ENCODE measurements at regions not wholly inside any gene's neighbourhood (a gene's known extent, or its start where the extent isn't known, plus 50 kb on each side); places are given as distances from the start of the nearest gene placed in this dataset.
A peak's percentile ranks its signal among the peaks of the same experiment; 100 is the strongest.

DNA sequence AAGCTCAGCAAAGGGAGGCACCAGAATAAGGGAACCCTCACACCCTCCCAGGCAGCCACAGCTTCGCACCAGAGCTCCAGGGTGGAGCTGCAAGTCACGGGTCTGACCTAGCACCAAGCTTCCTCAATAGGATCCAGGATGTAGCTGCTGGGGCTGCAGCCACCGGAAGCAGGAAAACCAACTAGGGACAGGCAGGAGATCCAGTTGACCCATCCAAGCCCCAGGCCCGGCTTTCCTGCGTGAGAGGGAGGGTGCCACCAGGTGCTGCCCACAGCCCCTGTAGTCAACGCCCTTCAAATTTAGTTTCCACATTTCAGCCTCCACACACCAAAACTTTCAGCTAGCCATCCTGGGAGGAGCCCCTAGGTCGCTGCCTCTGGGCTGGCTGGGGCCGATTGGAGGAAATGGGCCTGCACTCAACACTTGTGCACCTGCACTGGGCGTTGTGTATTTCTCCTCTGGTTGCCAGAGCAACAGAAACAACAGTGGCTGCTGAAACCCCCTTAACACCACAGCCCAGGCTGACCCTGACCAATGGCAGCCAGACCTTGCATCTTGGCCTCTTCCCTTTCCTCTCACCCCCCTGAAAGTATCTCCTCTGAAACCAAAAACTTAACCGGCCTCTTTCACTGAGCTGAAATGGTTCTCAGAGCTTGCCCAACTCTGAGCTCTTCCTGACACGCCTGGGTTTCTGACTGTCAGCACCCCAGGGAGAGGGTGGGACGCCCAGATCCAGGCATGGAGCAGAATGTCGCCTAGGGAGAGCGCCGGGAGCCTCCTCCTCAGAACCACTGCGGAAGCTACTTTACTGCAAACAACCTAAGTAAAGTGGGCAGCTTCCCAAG, 226.5 kb upstream of the MAP3K1 start:
- Mint-ChIP-seq H3K9me3 (peaks cover 0 to 5% of the 10 kb centered on the region in 2 experiments; a peak in 1 of 5 replicates), H3K36me3 (ENCODE audit: insufficient read depth in 1 of 3, low read depth in 3 of 3) (no peaks in the 10 kb centered on the region), H3K27me3 (ENCODE audit: low read depth) (no peaks in the 10 kb centered on the region), H3K4me3 (no peak overlapping the region), H3K4me1 (peaks cover 0 to 2% of the 10 kb centered on the region in 2 experiments; a peak in 1 of 4 replicates), H3K27ac (no peak overlapping the region)
- Histone ChIP-seq H3K23ac (ENCODE audit: insufficient read length, low read depth, low read length) (no peak overlapping the region), H2BK5ac (ENCODE audit: insufficient read length, low read length) (no peak overlapping the region), H3K4me1 (ENCODE audit: insufficient read depth, low read length) (no peaks in the 10 kb centered on the region), H4K8ac (replicated peaks; ENCODE audit: insufficient read length, low read depth, low read length) (no peak overlapping the region), H2BK120ac (ENCODE audit: low read depth, low read length, poor library complexity, severe bottlenecking) (peak overlapping the region; percentile 42), H2AK5ac (ENCODE audit: insufficient read length, low read length) (no peak overlapping the region), H3K56ac (ENCODE audit: insufficient read length, low read depth, low read length) (no peak overlapping the region), H3K23me2 (ENCODE audit: insufficient read length, low read depth, low read length, poor library complexity, severe bottlenecking) (no peaks in the 10 kb centered on the region), H3K9ac (ENCODE audit: extremely low read depth, insufficient read length, low read length) (no peak overlapping the region), H3K27me3 (ENCODE audit: insufficient read depth, low read length) (no peaks in the 10 kb centered on the region), H3K14ac (ENCODE audit: insufficient read depth, low read length) (peak overlapping the region; percentile 80), H3T11ph (ENCODE audit: low read length) (no peak overlapping the region), H4K5ac (ENCODE audit: insufficient read length, low read depth, low read length) (no peak overlapping the region), H3K79me1 (ENCODE audit: insufficient read depth, low read depth, low read length, poor library complexity, severe bottlenecking) (no peaks in the 10 kb centered on the region), H2BK20ac (ENCODE audit: low read depth, low read length, poor library complexity, severe bottlenecking) (no peak overlapping the region), H3K79me2 (ENCODE audit: insufficient read depth, low read length) (no peaks in the 10 kb centered on the region), H3K18ac (ENCODE audit: insufficient read length, low read depth, low read length) (peak overlapping the region; percentile 77), H3K9me3 (ENCODE audit: control insufficient read depth, low read depth, low read length) (no peaks in the 10 kb centered on the region), H2BK15ac (ENCODE audit: low read depth, low read length) (no peak overlapping the region), H4K20me1 (ENCODE audit: control insufficient read depth, insufficient read depth, insufficient read length) (no peaks in the 10 kb centered on the region), H3K4ac (ENCODE audit: low read depth, low read length) (no peak overlapping the region), H3K27ac (ENCODE audit: insufficient read length, low read depth, low read length) (no peak overlapping the region), H2AFZ (ENCODE audit: low read length) (no peak overlapping the region), H4K91ac (ENCODE audit: insufficient read length, low read depth, low read length) (peak overlapping the region; percentile 82), H2BK12ac (ENCODE audit: insufficient read length, low read depth, low read length) (peak overlapping the region; percentile 45), H3K4me2 (ENCODE audit: insufficient read depth, insufficient read length, low read length) (no peak overlapping the region)
- DNase-seq = peak; percentile 59
- no CpG with 5 or more reads among the region's 16 CpGs for WGBS (ENCODE audit: extremely low coverage, insufficient read length, low lambda C conversion rate)
- TF ChIP-seq, protein P1, sequence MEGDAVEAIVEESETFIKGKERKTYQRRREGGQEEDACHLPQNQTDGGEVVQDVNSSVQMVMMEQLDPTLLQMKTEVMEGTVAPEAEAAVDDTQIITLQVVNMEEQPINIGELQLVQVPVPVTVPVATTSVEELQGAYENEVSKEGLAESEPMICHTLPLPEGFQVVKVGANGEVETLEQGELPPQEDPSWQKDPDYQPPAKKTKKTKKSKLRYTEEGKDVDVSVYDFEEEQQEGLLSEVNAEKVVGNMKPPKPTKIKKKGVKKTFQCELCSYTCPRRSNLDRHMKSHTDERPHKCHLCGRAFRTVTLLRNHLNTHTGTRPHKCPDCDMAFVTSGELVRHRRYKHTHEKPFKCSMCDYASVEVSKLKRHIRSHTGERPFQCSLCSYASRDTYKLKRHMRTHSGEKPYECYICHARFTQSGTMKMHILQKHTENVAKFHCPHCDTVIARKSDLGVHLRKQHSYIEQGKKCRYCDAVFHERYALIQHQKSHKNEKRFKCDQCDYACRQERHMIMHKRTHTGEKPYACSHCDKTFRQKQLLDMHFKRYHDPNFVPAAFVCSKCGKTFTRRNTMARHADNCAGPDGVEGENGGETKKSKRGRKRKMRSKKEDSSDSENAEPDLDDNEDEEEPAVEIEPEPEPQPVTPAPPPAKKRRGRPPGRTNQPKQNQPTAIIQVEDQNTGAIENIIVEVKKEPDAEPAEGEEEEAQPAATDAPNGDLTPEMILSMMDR (conservative IDR thresholded peaks at IDR 0.05) = no peak

Measured in H9 (cell line).